Panc1 (cell line): ENCODE measurements at regions not wholly inside any gene's neighbourhood (a gene's known extent, or its start where the extent isn't known, plus 50 kb on each side); places are given as distances from the start of the nearest gene placed in this dataset.

Source experiments
- ATAC-seq: fragments of 200-7000 bp; cut with Tn5 transposase; 2 replicates; pipeline ENCODE4 v1.9.1; 2020; ENCODE audit warnings: mild to moderate bottlenecking, moderate library complexity
- BruUV-seq: library from RNA; stranded (reverse); fragments of 400-500 nt; replicated peaks from 2 replicates; lab custom pipeline; 2021; lab: Mats Ljungman, UMichigan
- CTCF ChIA-PET: fragments of 300-600 bp; sonication (Branson Sonifier 250); formaldehyde crosslinking; loops from one replicate; lab custom pipeline; 2022; ENCODE audit warnings: antibody characterized with exemption; lab: Charles Lee
- POLR2A ChIA-PET: fragments of 300-600 bp; sonication (Branson Sonifier 250); formaldehyde crosslinking; loops from one replicate; lab custom pipeline; 2022; ENCODE audit warnings: antibody characterized with exemption; lab: Charles Lee
- DNase-seq: peaks from one replicate; pipeline ENCODE4 v3.0.0-alpha.2; 2010; ENCODE audit warnings: low read depth, low spot score
- H3K27ac ChIP-seq: 2 replicates; pipeline ENCODE4 v1.5.1; 2011; ENCODE audit warnings: mild to moderate bottlenecking, low read length, inconsistent platforms
- H3K27me3 ChIP-seq: fragments of 200-500 bp; sonication (Bioruptor generic); 2 replicates; pipeline ENCODE4 v1.6.0; 2014; ENCODE audit warnings: low read length, inconsistent platforms; ENCODE audit not compliant: control insufficient read depth, insufficient read depth
- H3K36me3 ChIP-seq: fragments of 200-500 bp; sonication (Bioruptor generic); 2 replicates; pipeline ENCODE4 v1.5.1; 2014; ENCODE audit warnings: inconsistent platforms, mild to moderate bottlenecking, low read length, moderate library complexity; ENCODE audit not compliant: control insufficient read depth, insufficient read depth
- H3K4me1 ChIP-seq: 2 replicates; pipeline ENCODE4 v1.5.1; 2011; ENCODE audit warnings: inconsistent platforms, mild to moderate bottlenecking, low read length, moderate library complexity; ENCODE audit not compliant: control insufficient read depth, insufficient read depth
- H3K4me3 ChIP-seq, 2 experiments: 2 replicates each; pipeline ENCODE4 v1.5.1; 2011 to 2012; ENCODE audit warnings: low read depth in 2 of 2, low read length in 2 of 2, mild to moderate bottlenecking in 2 of 2, inconsistent platforms in 1 of 2, moderate library complexity in 1 of 2
- H3K9me3 ChIP-seq: fragments of 200-500 bp; sonication (Bioruptor generic); 2 replicates; pipeline ENCODE4 v1.5.1; 2014; ENCODE audit warnings: low read depth, mild to moderate bottlenecking, inconsistent platforms, low read length, moderate library complexity; ENCODE audit not compliant: control insufficient read depth, insufficient read depth
- POLR2AphosphoS5 ChIP-seq: IDR thresholded peaks from 2 replicates; pipeline ENCODE4 v1.6.1; 2012; ENCODE audit warnings: mild to moderate bottlenecking, low read depth, low read length, moderate library complexity
- SIN3A ChIP-seq: IDR thresholded peaks from 2 replicates; pipeline ENCODE4 v1.6.1; 2012; ENCODE audit warnings: low read depth, mild to moderate bottlenecking, low read length, moderate library complexity, borderline replicate concordance; ENCODE audit not compliant: insufficient read depth
- TCF7L2 ChIP-seq: IDR thresholded peaks from 2 replicates; pipeline ENCODE4 v1.6.1; 2011; ENCODE audit warnings: mild to moderate bottlenecking, low read depth, low read length, inconsistent platforms
- in situ Hi-C: cut with HindIII; loops from 2 replicates; pipeline ENCODE4 v1.10.0; 2016; ENCODE audit warnings: low sequenced_read_pairs, low pct_unique_long_range_greater_than_20kb
- intact Hi-C: fragments of 100-400 bp; cut with micrococcal nuclease; formaldehyde crosslinking; loops from one replicate; pipeline ENCODE4 v1.10.0; 2022; ENCODE audit not compliant: unreplicated experiment
- TF ChIP-seq, protein P1 (sequence below): fragments of 450-650 bp; IDR thresholded peaks from 2 replicates; pipeline ENCODE4 v1.5.1; 2017; ENCODE audit warnings: mild to moderate bottlenecking
- TF ChIP-seq, protein P2 (sequence below), 2 experiments: IDR thresholded peaks; 2 replicates each; pipeline ENCODE4 v1.6.1; 2011 to 2012; ENCODE audit warnings: low read depth in 2 of 2, control low read depth in 1 of 2, low read length in 1 of 2, mild to moderate bottlenecking in 1 of 2, moderate library complexity in 1 of 2; ENCODE audit not compliant: insufficient read depth in 1 of 2

DNA sequence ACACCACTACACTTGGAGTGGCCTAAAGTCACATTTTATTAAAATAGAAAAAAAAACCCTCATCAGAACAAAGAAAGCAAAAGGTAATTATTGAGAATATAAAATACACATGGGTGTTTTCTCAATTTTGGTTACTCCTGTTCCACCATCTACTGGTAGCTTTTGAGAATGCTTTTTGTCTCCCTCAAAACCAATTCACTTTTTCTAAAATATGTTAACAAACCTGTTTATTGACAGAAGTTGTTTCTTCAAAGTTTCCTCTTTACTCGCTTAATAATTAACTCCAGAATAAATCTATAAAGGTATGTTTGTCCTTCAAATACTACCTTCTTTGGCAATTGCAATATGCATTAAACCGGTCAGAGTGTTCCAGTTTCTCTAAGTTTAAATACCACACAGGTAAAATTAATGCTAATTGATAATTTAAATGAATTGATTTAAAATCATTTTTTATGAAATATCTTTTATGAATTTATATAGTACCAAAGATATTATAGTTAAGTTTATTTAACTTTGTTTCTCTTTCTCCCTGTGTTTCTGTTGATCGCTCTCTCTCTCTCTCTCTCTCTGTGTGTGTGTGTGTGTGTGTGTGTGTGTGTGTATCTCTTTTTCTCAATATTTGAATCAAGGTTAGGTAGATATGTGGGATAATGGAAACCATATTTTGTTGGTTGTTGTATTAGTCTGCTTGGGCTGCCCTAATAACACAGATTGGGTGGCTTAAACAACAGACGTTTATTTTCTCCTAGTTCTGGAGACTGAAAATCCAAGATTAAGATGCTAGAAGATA is 487.4 kb downstream of the PRDM9 start:
- no peak for DNase-seq
- CTCF ChIA-PET, result no interaction called here
- Histone ChIP-seq H3K4me1 (no peaks in the 10 kb centered on the region), H3K27ac (no peak overlapping the region), H3K9me3 (no peaks in the 10 kb centered on the region), H3K36me3 (no peaks in the 10 kb centered on the region), H3K27me3 (no peaks in the 10 kb centered on the region), H3K4me3 (no peak overlapping the region)
- intact Hi-C loops, result loop anchor here (10.0 kb wide), 1 partner anchor 170 kb away; no protein-coding TSS in a partner anchor
- no peak for ATAC-seq
- POLR2A ChIA-PET, result no interaction called here
- no TSS peak for BruUV-seq
- in situ Hi-C loops, result no loop called here
- no peak for TF ChIP-seq SIN3A
- TF ChIP-seq, protein P1, sequence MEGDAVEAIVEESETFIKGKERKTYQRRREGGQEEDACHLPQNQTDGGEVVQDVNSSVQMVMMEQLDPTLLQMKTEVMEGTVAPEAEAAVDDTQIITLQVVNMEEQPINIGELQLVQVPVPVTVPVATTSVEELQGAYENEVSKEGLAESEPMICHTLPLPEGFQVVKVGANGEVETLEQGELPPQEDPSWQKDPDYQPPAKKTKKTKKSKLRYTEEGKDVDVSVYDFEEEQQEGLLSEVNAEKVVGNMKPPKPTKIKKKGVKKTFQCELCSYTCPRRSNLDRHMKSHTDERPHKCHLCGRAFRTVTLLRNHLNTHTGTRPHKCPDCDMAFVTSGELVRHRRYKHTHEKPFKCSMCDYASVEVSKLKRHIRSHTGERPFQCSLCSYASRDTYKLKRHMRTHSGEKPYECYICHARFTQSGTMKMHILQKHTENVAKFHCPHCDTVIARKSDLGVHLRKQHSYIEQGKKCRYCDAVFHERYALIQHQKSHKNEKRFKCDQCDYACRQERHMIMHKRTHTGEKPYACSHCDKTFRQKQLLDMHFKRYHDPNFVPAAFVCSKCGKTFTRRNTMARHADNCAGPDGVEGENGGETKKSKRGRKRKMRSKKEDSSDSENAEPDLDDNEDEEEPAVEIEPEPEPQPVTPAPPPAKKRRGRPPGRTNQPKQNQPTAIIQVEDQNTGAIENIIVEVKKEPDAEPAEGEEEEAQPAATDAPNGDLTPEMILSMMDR, result peak; percentile 13; the same call in 1 of the 2 replicates

DNA sequence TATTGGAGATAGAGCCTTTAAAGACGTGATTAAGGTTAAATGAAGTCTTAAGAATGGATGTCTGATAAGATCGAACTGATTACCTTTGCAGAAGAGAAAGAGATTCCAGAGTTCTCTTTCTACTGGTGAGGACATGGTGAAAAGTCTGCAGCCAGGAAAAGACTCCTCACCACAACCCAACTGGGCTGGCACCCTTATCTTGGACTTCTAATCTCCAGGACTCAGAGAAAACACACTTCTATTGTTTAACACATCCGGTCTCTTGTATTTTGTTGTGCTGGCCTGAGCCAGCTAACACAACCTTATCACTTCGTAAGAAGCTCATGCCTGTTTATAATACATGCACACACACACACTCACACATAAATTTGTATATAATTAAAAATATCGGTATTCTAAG is 489.1 kb downstream of the PRDM9 start:
- no peaks in the 10 kb centered on the region for H3K27me3 ChIP-seq
- ChIA-PET CTCF (interaction anchor here (0.5 kb wide), 1 partner anchor 184 kb away, joined by 3 read pairs; no protein-coding TSS in a partner anchor), POLR2A (no interaction called here)
- no peak for DNase-seq
- no peak overlapping the region for H3K4me3 ChIP-seq
- in situ Hi-C loops (no loop called here), intact Hi-C loops (loop anchor here (10.0 kb wide), 1 partner anchor 172 kb away; no protein-coding TSS in a partner anchor)
- no TSS peak for BruUV-seq
- H3K27ac ChIP-seq, result no peak overlapping the region
- TF ChIP-seq TCF7L2 (no peak), SIN3A (no peak), POLR2AphosphoS5 (no peak)
- TF ChIP-seq, protein P1, result no peak
- TF ChIP-seq, protein P2, sequence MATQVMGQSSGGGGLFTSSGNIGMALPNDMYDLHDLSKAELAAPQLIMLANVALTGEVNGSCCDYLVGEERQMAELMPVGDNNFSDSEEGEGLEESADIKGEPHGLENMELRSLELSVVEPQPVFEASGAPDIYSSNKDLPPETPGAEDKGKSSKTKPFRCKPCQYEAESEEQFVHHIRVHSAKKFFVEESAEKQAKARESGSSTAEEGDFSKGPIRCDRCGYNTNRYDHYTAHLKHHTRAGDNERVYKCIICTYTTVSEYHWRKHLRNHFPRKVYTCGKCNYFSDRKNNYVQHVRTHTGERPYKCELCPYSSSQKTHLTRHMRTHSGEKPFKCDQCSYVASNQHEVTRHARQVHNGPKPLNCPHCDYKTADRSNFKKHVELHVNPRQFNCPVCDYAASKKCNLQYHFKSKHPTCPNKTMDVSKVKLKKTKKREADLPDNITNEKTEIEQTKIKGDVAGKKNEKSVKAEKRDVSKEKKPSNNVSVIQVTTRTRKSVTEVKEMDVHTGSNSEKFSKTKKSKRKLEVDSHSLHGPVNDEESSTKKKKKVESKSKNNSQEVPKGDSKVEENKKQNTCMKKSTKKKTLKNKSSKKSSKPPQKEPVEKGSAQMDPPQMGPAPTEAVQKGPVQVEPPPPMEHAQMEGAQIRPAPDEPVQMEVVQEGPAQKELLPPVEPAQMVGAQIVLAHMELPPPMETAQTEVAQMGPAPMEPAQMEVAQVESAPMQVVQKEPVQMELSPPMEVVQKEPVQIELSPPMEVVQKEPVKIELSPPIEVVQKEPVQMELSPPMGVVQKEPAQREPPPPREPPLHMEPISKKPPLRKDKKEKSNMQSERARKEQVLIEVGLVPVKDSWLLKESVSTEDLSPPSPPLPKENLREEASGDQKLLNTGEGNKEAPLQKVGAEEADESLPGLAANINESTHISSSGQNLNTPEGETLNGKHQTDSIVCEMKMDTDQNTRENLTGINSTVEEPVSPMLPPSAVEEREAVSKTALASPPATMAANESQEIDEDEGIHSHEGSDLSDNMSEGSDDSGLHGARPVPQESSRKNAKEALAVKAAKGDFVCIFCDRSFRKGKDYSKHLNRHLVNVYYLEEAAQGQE (IDR thresholded peaks at IDR 0.05; ENCODE audit: insufficient read depth in 1 of 2, low read depth in 2 of 2, low read length in 1 of 2), result no peak
- no peaks in the 10 kb centered on the region for H3K9me3 ChIP-seq
- ATAC-seq, result no peak
- H3K4me1 ChIP-seq, result no peaks in the 10 kb centered on the region
- H3K36me3 ChIP-seq, result no peaks in the 10 kb centered on the region
